Epithelial cell of proximal tubule (primary cell): ENCODE measurements at regions not wholly inside any gene's neighbourhood (a gene's known extent, or its start where the extent isn't known, plus 50 kb on each side); places are given as distances from the start of the nearest gene placed in this dataset.

Experiments used
- DNase-seq: peaks from one replicate; pipeline ENCODE4 v3.0.0-alpha.2; 2011; ENCODE audit warnings: low read depth
- H3K4me3 ChIP-seq: 2 replicates; pipeline ENCODE4 v1.5.1; 2011; ENCODE audit warnings: low read depth, mild to moderate bottlenecking, low read length
- TF ChIP-seq, protein P1 (sequence below): conservative IDR thresholded peaks from 2 replicates; pipeline ENCODE4 v1.5.1; 2012; ENCODE audit warnings: low read depth, mild to moderate bottlenecking, low read length

DNA sequence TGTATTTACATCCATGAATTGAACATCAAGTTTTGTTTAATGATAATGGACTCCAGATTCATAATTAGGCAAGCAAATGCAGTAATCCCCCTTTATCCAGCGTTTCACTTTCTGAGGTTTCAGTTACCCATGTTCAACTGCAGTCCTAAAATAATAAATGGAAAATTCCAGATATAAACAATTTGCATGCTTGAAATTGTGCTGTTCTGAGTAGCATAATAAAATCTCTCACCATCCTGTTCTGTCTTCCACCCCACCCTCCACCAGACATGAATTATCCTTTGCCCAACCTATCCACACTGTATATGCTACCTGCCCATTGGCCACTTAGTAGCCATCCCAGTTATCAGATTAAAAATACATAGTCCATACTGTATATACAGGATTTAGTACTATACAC lies 224.5 kb upstream of the CHAC2 start:
- no peak overlapping the region for H3K4me3 ChIP-seq
- TF ChIP-seq, protein P1, sequence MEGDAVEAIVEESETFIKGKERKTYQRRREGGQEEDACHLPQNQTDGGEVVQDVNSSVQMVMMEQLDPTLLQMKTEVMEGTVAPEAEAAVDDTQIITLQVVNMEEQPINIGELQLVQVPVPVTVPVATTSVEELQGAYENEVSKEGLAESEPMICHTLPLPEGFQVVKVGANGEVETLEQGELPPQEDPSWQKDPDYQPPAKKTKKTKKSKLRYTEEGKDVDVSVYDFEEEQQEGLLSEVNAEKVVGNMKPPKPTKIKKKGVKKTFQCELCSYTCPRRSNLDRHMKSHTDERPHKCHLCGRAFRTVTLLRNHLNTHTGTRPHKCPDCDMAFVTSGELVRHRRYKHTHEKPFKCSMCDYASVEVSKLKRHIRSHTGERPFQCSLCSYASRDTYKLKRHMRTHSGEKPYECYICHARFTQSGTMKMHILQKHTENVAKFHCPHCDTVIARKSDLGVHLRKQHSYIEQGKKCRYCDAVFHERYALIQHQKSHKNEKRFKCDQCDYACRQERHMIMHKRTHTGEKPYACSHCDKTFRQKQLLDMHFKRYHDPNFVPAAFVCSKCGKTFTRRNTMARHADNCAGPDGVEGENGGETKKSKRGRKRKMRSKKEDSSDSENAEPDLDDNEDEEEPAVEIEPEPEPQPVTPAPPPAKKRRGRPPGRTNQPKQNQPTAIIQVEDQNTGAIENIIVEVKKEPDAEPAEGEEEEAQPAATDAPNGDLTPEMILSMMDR, result no peak
- DNase-seq, result no peak

GRCh38 chr2:53536583-53537361 lies 230.8 kb upstream of the CHAC2 start:
- no peak for DNase-seq
- TF ChIP-seq, protein P1, result no peak
- H3K4me3 ChIP-seq, result no peak overlapping the region

- H3K4me3 ChIP-seq, result no peak overlapping the region
- TF ChIP-seq, protein P1, result no peak
- no peak for DNase-seq
Measured at GRCh38 chr2:53535234-53535840, 232.3 kb upstream of the CHAC2 start.

DNA sequence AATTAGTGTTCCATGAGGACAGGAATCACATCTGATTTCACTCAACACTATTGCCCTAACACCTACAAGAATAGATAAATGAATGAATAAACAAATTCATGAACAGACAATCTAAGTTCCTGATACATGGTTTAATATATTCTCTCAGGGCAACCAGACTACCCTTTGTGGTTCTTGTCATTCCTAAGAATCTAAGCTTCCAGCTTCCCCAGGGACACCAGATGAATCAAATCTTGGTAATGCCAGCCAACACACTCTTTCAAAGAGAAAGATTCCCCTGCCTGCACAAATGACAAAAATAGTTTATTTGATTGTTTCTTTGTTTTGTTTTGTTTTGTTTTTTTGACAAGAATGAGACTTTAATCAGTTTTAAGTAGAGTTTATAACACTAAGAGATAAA lies 237.5 kb upstream of the CHAC2 start:
- H3K4me3 ChIP-seq, result no peak overlapping the region
- TF ChIP-seq, protein P1, result no peak
- no peak for DNase-seq

GRCh38 chr2:53527056-53527455 lies 240.5 kb upstream of the CHAC2 start:
- H3K4me3 ChIP-seq, result no peak overlapping the region
- DNase-seq, result no peak
- TF ChIP-seq, protein P1, result no peak

- TF ChIP-seq, protein P1, result no peak
- no peak for DNase-seq
- no peak overlapping the region for H3K4me3 ChIP-seq
Measured at GRCh38 chr2:53519918-53520841, 247.4 kb upstream of the CHAC2 start.
